Skeletal muscle satellite cell (primary cell): ENCODE measurements at regions not wholly inside any gene's neighbourhood (a gene's known extent, or its start where the extent isn't known, plus 50 kb on each side); places are given as distances from the start of the nearest gene placed in this dataset.
"Not testable (repeated sequence)": the region's sequence is repeated elsewhere in the genome, so short reads cannot be mapped to it uniquely, and the experiment has no call there.

ENCODE experiments used
- H3K27me3 ChIP-seq: 2 replicates; pipeline ENCODE4 v1.7.0; 2013; ENCODE audit warnings: low read length; ENCODE audit not compliant: control insufficient read depth, insufficient read depth
- H3K36me3 ChIP-seq: 2 replicates; pipeline ENCODE4 v1.7.0; 2013; ENCODE audit warnings: mild to moderate bottlenecking, control low read depth, low read length; ENCODE audit not compliant: insufficient read depth
- H3K4me1 ChIP-seq: 2 replicates; pipeline ENCODE4 v1.7.0; 2013; ENCODE audit warnings: low read length; ENCODE audit not compliant: control insufficient read depth, insufficient read depth
- H3K4me2 ChIP-seq: 2 replicates; pipeline ENCODE4 v1.7.0; 2013; ENCODE audit warnings: mild to moderate bottlenecking, low read length
- H3K4me3 ChIP-seq: 2 replicates; pipeline ENCODE4 v1.7.0; 2013; ENCODE audit warnings: low read length
- H3K9ac ChIP-seq: 2 replicates; pipeline ENCODE4 v1.7.0; 2013; ENCODE audit warnings: mild to moderate bottlenecking, low read depth, low read length, moderate library complexity
- H3K9me3 ChIP-seq: replicated peaks from 2 replicates; pipeline ENCODE4 v1.7.0; 2013; ENCODE audit warnings: mild to moderate bottlenecking, control low read depth, low read length

GRCh38 chr6:157727629-157728182 lies 95.3 kb upstream of the SNX9 start:
- no peak overlapping the region for H3K4me3 ChIP-seq
- H3K27me3 ChIP-seq = peaks cover 16% of the 10 kb centered on the region
- no peaks in the 10 kb centered on the region for H3K36me3 ChIP-seq
- no peak overlapping the region for H3K9ac ChIP-seq
- H3K9me3 ChIP-seq = peaks cover 4% of the 10 kb centered on the region
- H3K4me1 ChIP-seq = no peaks in the 10 kb centered on the region
- no peak overlapping the region for H3K4me2 ChIP-seq

DNA sequence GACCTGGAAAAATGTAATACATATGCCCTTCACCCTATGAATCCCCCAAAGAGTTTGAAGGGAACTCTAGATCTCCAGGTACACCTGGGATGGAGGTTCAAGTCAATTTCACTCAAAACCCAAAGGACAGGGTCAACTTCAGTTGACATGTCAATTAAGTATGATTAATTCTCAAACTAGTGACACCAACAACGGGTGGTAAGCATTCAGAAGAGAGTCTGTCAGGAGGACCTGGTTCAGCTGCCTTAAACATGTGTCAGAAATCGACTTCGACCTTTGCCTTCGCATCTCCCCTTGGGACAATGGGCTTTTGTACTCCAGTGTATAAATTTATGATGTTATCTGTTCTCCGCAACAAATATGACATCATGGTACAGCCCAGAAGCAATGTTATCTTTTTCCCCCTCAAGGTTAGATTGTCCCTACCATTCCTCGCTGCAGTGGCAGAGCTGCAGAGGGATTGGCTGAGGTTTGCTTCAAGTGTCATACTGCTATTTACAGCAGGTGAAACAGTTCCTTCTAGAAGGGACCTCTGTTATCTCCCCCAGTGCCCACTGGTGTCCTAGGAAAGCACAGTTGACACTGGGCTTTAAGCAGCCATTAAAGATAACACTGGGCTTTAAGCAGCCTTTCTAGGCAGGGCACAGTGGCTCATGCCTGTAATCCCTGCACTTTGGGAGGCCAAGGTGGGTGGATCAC lies 94.7 kb upstream of the SNX9 start:
- no peaks in the 10 kb centered on the region for H3K36me3 ChIP-seq
- H3K9me3 ChIP-seq = peaks cover 4% of the 10 kb centered on the region
- no peak overlapping the region for H3K4me3 ChIP-seq
- no peaks in the 10 kb centered on the region for H3K4me1 ChIP-seq
- H3K27me3 ChIP-seq = peaks cover 16% of the 10 kb centered on the region
- H3K4me2 ChIP-seq = no peak overlapping the region
- no peak overlapping the region for H3K9ac ChIP-seq

GRCh38 chr6:157731221-157731620 lies 91.8 kb upstream of the SNX9 start:
- Histone ChIP-seq H3K27me3 (peaks cover 11% of the 10 kb centered on the region), H3K4me3 (no peak overlapping the region), H3K9ac (no peak overlapping the region), H3K36me3 (no peaks in the 10 kb centered on the region), H3K9me3 (no peaks in the 10 kb centered on the region), H3K4me2 (no peak overlapping the region), H3K4me1 (no peaks in the 10 kb centered on the region)

DNA sequence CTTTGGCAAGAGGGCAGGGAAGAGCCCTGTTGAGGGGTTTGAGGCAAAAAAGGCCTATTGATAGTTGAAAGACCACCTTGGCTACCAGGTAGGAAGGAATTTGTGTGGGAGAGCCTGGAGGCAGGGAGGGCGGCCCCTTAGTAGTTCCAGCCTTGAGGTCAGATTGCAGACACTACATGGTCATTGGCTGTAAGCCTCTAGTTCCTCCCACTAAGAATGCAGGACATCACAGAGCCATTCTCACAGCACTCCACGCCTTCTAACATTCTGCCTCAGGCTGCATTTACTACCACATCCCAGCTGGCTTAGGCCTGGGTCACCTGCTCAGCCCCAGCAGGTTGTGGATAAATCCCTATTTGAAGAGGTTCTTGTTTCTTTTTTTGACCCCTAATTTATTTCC lies 91.0 kb upstream of the SNX9 start:
- Histone ChIP-seq H3K4me2 (no peak overlapping the region), H3K9me3 (no peaks in the 10 kb centered on the region), H3K4me1 (no peaks in the 10 kb centered on the region), H3K9ac (no peak overlapping the region), H3K36me3 (no peaks in the 10 kb centered on the region), H3K27me3 (peaks cover 11% of the 10 kb centered on the region), H3K4me3 (no peak overlapping the region)

- no peak overlapping the region for H3K4me3 ChIP-seq
- H3K4me2 ChIP-seq = no peak overlapping the region
- H3K9me3 ChIP-seq = no peaks in the 10 kb centered on the region
- H3K27me3 ChIP-seq = peaks cover 11% of the 10 kb centered on the region
- H3K4me1 ChIP-seq = no peaks in the 10 kb centered on the region
- H3K36me3 ChIP-seq = no peaks in the 10 kb centered on the region
- H3K9ac ChIP-seq = no peak overlapping the region
Measured at GRCh38 chr6:157732416-157733161, 90.5 kb upstream of the SNX9 start.

DNA sequence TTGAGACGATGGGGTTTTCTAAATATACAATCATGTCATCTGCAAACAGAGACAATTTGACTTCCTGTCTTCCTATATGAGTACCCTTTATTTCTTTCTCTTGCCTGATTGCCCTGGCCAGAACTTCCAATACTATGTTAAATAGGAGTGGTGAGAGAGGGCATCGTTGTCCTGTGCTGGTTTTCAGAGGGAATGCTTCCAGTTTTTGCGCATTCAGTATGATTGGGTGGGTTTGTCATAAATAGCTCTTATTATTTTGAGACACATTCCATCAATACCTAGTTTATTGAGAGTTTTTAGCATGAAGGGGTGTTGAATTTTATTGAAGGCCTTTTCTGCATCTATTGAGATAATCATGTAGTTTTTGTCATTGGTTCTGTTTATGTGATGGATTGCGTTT lies 86.5 kb upstream of the SNX9 start:
- H3K9me3 ChIP-seq, H3K36me3 ChIP-seq, H3K4me1 ChIP-seq, H3K4me2 ChIP-seq, H3K4me3 ChIP-seq, H3K9ac ChIP-seq, H3K27me3 ChIP-seq: not testable (repeated sequence)

DNA sequence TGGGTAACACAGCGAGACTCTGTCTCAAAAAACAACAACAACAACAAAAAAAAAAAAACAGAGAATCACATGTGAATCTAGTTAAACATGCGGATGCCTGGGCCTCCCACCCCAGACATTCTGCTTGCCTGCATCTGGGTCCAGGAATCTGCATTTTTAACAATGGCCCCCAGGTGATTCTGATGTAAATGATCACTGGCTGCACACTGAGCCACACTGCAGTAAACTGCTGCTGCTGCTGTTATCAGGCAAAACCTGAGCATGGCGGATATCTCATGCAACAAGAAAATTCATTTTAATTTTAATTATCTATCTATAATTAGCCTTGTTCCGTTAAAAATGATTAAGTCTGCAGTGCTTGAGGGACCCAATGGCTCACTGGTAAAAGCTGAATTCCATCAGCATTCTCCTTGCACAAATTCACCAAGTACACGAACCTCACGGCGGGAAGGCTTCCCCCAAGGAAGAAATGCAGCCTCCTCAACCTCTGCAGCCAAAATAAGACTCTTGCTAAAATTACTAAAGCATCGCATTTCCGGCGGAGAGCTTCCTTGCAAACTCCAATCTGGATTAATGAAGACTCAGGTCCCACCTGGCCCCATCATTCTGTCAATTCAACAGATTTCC lies 81.6 kb upstream of the SNX9 start:
- no peaks in the 10 kb centered on the region for H3K36me3 ChIP-seq
- H3K9me3 ChIP-seq = no peaks in the 10 kb centered on the region
- no peaks in the 10 kb centered on the region for H3K4me1 ChIP-seq
- H3K4me2 ChIP-seq = no peak overlapping the region
- H3K4me3 ChIP-seq = no peak overlapping the region
- peaks cover 8% of the 10 kb centered on the region for H3K27me3 ChIP-seq
- no peak overlapping the region for H3K9ac ChIP-seq

DNA sequence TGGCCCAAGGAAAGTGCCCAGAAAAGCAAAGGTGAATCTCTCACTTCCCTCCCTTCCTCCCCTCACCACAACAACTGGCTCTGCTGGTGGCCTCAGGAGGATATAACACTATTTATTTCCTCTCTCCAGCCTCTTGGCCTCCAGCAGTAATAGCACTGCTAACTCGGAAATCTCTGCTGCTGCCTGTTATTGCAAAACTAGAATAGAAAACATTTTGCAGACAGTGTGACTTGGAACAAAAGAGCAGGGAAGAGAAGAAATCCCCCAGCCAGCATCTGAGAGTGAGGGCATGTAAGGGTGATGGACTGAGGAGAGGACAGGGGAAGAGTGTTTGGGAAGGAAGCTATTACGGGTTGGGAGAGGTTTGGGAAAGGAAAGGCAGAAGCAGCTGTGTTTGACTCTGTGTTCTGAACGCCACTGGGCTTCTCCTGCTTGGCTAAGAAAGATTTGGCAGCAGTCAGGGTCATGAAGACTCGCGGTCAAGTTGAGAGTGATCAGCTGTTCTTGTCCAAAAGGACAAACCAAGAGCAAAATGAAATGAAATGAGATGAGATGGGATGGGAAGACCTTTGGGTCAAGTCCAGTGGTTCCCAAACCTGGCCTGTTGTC lies 81.0 kb upstream of the SNX9 start:
- H3K27me3 ChIP-seq = peaks cover 11% of the 10 kb centered on the region
- no peak overlapping the region for H3K4me2 ChIP-seq
- H3K36me3 ChIP-seq = no peaks in the 10 kb centered on the region
- H3K9ac ChIP-seq = no peak overlapping the region
- no peaks in the 10 kb centered on the region for H3K9me3 ChIP-seq
- no peak overlapping the region for H3K4me3 ChIP-seq
- H3K4me1 ChIP-seq = no peaks in the 10 kb centered on the region

DNA sequence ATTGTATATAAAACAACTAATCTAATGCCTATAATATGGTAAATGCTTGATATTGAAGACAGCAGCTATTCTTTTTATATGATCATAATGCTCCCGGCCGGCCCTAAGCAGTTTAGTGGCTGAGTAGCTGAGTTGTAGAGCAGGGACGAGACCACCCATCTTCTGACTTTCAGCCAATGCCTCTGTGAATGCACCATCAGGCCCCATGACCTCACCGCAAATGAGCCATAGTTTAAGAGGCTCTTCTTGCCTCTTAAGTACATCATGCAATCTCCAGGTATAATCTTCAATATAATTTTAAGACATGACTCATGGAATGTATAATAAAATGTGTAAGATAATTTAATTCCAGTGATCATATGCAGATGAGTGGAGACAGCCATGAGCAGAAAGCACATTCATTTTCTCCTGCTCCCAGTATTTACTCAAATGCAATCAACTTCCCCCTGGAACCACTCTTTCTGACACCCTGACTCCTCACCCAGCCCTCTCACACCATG lies 78.9 kb upstream of the SNX9 start:
- H3K4me1 ChIP-seq = no peaks in the 10 kb centered on the region
- H3K9ac ChIP-seq = no peak overlapping the region
- H3K36me3 ChIP-seq = no peaks in the 10 kb centered on the region
- H3K4me2 ChIP-seq = no peak overlapping the region
- no peaks in the 10 kb centered on the region for H3K9me3 ChIP-seq
- H3K4me3 ChIP-seq = no peak overlapping the region
- H3K27me3 ChIP-seq = peaks cover 11% of the 10 kb centered on the region

DNA sequence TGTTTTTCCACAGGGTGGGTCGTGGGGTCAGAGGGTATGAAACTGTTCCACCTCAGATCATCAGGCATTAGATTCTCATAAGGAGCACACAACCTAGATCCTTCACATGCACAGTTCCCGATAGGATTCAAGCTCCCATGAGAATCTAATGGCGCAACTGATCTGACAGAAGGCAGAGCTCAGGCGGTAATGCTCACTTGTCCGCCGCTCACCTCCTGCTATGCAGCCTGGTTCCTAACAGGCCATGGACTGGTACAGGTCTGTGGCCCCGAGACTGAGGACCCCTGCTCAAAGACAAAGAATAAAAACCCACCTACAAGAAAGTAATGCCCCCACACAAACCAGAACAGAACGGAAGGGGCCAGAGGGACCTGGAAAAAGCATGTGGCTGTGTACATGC lies 76.1 kb upstream of the SNX9 start:
- Histone ChIP-seq H3K4me2 (no peak overlapping the region), H3K27me3 (peaks cover 14% of the 10 kb centered on the region), H3K36me3 (no peaks in the 10 kb centered on the region), H3K4me3 (no peak overlapping the region), H3K9ac (no peak overlapping the region), H3K4me1 (no peaks in the 10 kb centered on the region), H3K9me3 (no peaks in the 10 kb centered on the region)

DNA sequence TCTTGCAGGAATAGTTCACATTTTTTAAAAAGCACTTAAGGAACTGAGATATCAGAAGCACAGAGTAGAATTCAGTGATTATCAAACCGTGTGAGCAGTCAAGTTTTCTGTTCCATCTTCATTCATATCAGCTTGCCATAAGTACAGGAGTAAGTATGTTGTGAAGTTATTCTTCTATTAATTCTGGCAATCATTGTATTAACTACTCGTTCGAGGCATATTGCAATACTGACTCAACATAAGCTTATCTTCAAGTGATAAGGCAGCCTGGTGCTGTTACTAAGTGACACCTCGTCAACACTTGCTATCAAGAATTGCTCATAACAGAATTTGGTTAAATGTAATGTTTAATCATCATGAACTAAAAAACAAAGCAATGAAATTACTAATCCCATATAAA lies 75.7 kb upstream of the SNX9 start:
- no peak overlapping the region for H3K4me3 ChIP-seq
- H3K9me3 ChIP-seq = no peaks in the 10 kb centered on the region
- H3K9ac ChIP-seq = no peak overlapping the region
- no peaks in the 10 kb centered on the region for H3K4me1 ChIP-seq
- no peaks in the 10 kb centered on the region for H3K36me3 ChIP-seq
- no peak overlapping the region for H3K4me2 ChIP-seq
- H3K27me3 ChIP-seq = peaks cover 11% of the 10 kb centered on the region
